ENCODE measurements at regions not wholly inside any gene's neighbourhood (a gene's known extent, or its start where the extent isn't known, plus 50 kb on each side); places are given as distances from the start of the nearest gene placed in this dataset.

DNA sequence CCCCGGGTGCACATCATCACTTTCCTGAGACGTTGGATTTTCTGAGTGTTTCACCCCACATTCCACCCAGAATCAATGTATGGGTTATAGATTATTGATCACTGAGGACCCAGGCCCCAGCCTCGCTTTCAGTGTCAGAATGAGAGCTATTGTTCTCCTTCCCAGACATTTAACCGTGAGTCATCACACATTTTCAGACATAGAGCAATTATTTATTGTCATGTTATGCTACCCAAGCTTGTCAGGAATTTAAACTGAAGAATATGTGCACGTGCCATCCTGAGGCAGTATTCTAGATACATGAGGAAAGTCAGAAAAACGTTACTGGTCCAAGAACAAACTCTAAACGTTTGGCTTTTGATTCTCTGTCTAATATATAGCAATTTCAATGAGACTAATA, 276.6 kb upstream of the ZNF507 start:
- TF ChIP-seq, protein P1, sequence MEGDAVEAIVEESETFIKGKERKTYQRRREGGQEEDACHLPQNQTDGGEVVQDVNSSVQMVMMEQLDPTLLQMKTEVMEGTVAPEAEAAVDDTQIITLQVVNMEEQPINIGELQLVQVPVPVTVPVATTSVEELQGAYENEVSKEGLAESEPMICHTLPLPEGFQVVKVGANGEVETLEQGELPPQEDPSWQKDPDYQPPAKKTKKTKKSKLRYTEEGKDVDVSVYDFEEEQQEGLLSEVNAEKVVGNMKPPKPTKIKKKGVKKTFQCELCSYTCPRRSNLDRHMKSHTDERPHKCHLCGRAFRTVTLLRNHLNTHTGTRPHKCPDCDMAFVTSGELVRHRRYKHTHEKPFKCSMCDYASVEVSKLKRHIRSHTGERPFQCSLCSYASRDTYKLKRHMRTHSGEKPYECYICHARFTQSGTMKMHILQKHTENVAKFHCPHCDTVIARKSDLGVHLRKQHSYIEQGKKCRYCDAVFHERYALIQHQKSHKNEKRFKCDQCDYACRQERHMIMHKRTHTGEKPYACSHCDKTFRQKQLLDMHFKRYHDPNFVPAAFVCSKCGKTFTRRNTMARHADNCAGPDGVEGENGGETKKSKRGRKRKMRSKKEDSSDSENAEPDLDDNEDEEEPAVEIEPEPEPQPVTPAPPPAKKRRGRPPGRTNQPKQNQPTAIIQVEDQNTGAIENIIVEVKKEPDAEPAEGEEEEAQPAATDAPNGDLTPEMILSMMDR (IDR thresholded peaks at IDR 0.05; ENCODE audit: poor library complexity): no peak
- no peak for TF ChIP-seq EZH2 (IDR thresholded peaks at IDR 0.05; ENCODE audit: borderline replicate concordance)
- TF ChIP-seq EZH2phosphoT487 (IDR thresholded peaks at IDR 0.05; ENCODE audit: low read depth, severe bottlenecking, unreplicated experiment): no peak
